GM18870 (cell line): ENCODE measurements at regions not wholly inside any gene's neighbourhood (a gene's known extent, or its start where the extent isn't known, plus 50 kb on each side); places are given as distances from the start of the nearest gene placed in this dataset.

Source experiments
- ATAC-seq: cut with Tn5 transposase; IDR thresholded peaks from one replicate; pipeline ENCODE4 v1.9.1; 2021; ENCODE audit warnings: moderate library complexity; ENCODE audit not compliant: unreplicated experiment

GRCh38 chr13:110826861-110827672, 87.8 kb downstream of the ANKRD10 start:
- no peak for ATAC-seq
